HEK293 (cell line): ENCODE measurements at regions not wholly inside any gene's neighbourhood (a gene's known extent, or its start where the extent isn't known, plus 50 kb on each side); places are given as distances from the start of the nearest gene placed in this dataset.

Experiments
- ZIC2 ChIP-seq: fragments of 450-650 bp; formaldehyde crosslinking; IDR thresholded peaks from 2 replicates; pipeline ENCODE4 v1.5.1; 2016; ENCODE audit warnings: missing biosample characterization, missing genetic modification characterization
- ZNF692 ChIP-seq: fragments of 450-650 bp; formaldehyde crosslinking; IDR thresholded peaks from 2 replicates; pipeline ENCODE4 v1.5.1; 2016; ENCODE audit warnings: missing biosample characterization, missing genetic modification characterization
- ZNF768 ChIP-seq: fragments of 450-650 bp; formaldehyde crosslinking; IDR thresholded peaks from 2 replicates; pipeline ENCODE4 v1.5.1; 2018; ENCODE audit warnings: missing biosample characterization, mild to moderate bottlenecking, missing genetic modification characterization
- TF ChIP-seq, protein P1 (sequence below): fragments of 450-650 bp; formaldehyde crosslinking; IDR thresholded peaks from 2 replicates; pipeline ENCODE4 v1.5.1; 2016; ENCODE audit warnings: missing biosample characterization, missing genetic modification characterization, low read depth

GRCh38 chr2:150122156-150122555 lies 365.3 kb downstream of the RND3 start:
- TF ChIP-seq ZNF768 (tag by site-specific recombination): no peak
- no peak for TF ChIP-seq ZNF692 (tag by site-specific recombination)
- TF ChIP-seq, protein P1, sequence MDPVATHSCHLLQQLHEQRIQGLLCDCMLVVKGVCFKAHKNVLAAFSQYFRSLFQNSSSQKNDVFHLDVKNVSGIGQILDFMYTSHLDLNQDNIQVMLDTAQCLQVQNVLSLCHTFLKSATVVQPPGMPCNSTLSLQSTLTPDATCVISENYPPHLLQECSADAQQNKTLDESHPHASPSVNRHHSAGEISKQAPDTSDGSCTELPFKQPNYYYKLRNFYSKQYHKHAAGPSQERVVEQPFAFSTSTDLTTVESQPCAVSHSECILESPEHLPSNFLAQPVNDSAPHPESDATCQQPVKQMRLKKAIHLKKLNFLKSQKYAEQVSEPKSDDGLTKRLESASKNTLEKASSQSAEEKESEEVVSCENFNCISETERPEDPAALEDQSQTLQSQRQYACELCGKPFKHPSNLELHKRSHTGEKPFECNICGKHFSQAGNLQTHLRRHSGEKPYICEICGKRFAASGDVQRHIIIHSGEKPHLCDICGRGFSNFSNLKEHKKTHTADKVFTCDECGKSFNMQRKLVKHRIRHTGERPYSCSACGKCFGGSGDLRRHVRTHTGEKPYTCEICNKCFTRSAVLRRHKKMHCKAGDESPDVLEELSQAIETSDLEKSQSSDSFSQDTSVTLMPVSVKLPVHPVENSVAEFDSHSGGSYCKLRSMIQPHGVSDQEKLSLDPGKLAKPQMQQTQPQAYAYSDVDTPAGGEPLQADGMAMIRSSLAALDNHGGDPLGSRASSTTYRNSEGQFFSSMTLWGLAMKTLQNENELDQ (tag by site-specific recombination): no peak
- no peak for TF ChIP-seq ZIC2
